ENCODE measurements at regions not wholly inside any gene's neighbourhood (a gene's known extent, or its start where the extent isn't known, plus 50 kb on each side); places are given as distances from the start of the nearest gene placed in this dataset.

GRCh38 chr6:16849280-16849987 lies 88.2 kb upstream of the ATXN1 start:
- TF ChIP-seq, protein P1, sequence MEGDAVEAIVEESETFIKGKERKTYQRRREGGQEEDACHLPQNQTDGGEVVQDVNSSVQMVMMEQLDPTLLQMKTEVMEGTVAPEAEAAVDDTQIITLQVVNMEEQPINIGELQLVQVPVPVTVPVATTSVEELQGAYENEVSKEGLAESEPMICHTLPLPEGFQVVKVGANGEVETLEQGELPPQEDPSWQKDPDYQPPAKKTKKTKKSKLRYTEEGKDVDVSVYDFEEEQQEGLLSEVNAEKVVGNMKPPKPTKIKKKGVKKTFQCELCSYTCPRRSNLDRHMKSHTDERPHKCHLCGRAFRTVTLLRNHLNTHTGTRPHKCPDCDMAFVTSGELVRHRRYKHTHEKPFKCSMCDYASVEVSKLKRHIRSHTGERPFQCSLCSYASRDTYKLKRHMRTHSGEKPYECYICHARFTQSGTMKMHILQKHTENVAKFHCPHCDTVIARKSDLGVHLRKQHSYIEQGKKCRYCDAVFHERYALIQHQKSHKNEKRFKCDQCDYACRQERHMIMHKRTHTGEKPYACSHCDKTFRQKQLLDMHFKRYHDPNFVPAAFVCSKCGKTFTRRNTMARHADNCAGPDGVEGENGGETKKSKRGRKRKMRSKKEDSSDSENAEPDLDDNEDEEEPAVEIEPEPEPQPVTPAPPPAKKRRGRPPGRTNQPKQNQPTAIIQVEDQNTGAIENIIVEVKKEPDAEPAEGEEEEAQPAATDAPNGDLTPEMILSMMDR (optimal IDR thresholded peaks at IDR 0.05 in 1 of 3, IDR thresholded peaks at IDR 0.05 in 1 of 3, conservative IDR thresholded peaks at IDR 0.05 in 1 of 3; ENCODE audit: extremely low read depth in 1 of 3, insufficient read depth in 2 of 3, low read length in 3 of 3) = no peak
- no peak for TF ChIP-seq EZH2 (IDR thresholded peaks at IDR 0.05; ENCODE audit: low read length)
